ENCODE measurements at regions not wholly inside any gene's neighbourhood (a gene's known extent, or its start where the extent isn't known, plus 50 kb on each side); places are given as distances from the start of the nearest gene placed in this dataset.

DNA sequence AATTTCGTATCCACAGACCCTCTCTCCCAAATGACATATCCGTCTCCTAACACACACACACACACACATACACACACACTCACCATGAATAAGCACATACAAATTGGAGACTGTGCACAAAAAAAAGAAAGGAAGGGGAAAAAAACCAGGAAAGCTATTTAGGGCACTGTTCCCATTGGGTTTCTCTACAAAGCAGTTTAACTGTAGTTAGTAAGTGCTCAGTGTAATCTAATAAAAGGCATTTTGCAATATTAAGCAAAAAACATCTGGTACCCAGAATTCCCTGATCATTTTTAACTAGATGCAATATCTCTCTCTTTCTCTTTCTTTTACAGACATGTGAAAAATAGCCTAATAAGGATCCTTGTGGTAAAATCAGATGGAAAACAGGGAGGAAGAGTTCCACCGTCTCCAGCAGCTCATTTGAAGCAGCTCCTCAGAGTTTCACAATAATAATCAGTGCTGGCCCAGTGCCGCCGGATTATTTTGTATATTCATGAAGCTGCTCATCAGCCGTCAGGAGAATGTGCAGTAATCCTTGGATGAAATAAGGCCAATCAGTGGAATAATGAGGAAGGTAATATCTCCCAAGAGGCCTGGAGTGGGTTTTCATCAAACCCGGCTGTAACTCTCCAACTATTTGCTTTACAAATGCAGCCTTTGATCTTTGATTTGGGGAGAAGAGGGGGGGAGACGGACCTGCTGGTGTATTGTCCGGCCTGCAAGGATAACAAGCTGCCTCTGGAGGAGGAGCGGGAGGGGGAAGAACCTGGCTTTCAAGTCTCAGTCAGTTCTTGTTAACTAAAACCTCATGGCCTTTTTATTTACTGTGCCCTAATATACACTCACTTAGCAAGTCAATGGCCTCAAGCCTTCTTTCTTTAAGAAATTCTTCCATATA lies 227.6 kb upstream of the SMIM21 start:
- DNase-seq (ENCODE audit: extremely low spot score), result no peak
- CTCF ChIA-PET, result no interaction called here
- POLR2A ChIA-PET, result no interaction called here
- no peak for TF ChIP-seq ARNT (IDR thresholded peaks at IDR 0.05)
- no peak for TF ChIP-seq FOXM1 (IDR thresholded peaks at IDR 0.05; ENCODE audit: borderline replicate concordance)
- TF ChIP-seq, protein P1, sequence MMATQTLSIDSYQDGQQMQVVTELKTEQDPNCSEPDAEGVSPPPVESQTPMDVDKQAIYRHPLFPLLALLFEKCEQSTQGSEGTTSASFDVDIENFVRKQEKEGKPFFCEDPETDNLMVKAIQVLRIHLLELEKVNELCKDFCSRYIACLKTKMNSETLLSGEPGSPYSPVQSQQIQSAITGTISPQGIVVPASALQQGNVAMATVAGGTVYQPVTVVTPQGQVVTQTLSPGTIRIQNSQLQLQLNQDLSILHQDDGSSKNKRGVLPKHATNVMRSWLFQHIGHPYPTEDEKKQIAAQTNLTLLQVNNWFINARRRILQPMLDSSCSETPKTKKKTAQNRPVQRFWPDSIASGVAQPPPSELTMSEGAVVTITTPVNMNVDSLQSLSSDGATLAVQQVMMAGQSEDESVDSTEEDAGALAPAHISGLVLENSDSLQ (IDR thresholded peaks at IDR 0.05), result no peak
- no peak for TF ChIP-seq FOXA1 (IDR thresholded peaks at IDR 0.05)
- TF ChIP-seq FOXK2 (IDR thresholded peaks at IDR 0.05), result no peak
- TF ChIP-seq NFRKB (IDR thresholded peaks at IDR 0.05), result no peak
- no peak for TF ChIP-seq BHLHE40 (IDR thresholded peaks at IDR 0.05; ENCODE audit: borderline replicate concordance)
- TF ChIP-seq ZNF384 (IDR thresholded peaks at IDR 0.05), result no peak
- TF ChIP-seq LEF1 (IDR thresholded peaks at IDR 0.05; ENCODE audit: borderline replicate concordance), result no peak

DNA sequence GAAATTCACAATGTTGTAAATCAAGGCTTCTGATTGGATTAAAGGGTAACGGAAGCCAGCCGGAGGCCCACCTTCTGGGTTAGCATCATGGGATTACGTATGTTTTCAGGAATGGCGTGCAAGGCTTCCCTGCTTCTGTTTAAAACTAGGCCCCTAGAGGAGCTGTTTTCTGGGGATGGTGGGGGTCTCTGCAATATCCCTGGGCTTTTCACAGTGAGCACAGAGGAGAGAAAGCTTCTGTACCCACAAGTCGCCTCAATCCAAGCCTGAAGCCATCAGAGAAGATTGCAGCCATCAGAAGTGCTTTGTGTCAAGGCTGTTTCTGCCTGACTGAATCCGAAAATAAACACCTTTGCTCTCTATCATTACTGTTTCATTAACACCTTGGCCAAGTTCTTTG lies 226.9 kb upstream of the SMIM21 start:
- ChIA-PET POLR2A (no interaction called here), CTCF (no interaction called here)
- DNase-seq (ENCODE audit: extremely low spot score), result no peak
- TF ChIP-seq BHLHE40 (IDR thresholded peaks at IDR 0.05; ENCODE audit: borderline replicate concordance) (no peak), FOXK2 (IDR thresholded peaks at IDR 0.05) (no peak), CTBP1 (IDR thresholded peaks at IDR 0.05; ENCODE audit: borderline replicate concordance) (no peak), ZNF384 (IDR thresholded peaks at IDR 0.05) (no peak), SUZ12 (IDR thresholded peaks at IDR 0.05) (no peak), TARDBP (IDR thresholded peaks at IDR 0.05) (no peak), LEF1 (IDR thresholded peaks at IDR 0.05; ENCODE audit: borderline replicate concordance) (no peak), SP1 (IDR thresholded peaks at IDR 0.05) (no peak), FOXA1 (IDR thresholded peaks at IDR 0.05) (no peak), ARNT (IDR thresholded peaks at IDR 0.05) (no peak), L3MBTL2 (conservative IDR thresholded peaks at IDR 0.05) (no peak), ELF4 (IDR thresholded peaks at IDR 0.05) (no peak), HDGF (IDR thresholded peaks at IDR 0.05; ENCODE audit: borderline replicate concordance) (no peak), FOXM1 (IDR thresholded peaks at IDR 0.05; ENCODE audit: borderline replicate concordance) (no peak), NFRKB (IDR thresholded peaks at IDR 0.05) (no peak)
- TF ChIP-seq, protein P1 (IDR thresholded peaks at IDR 0.05), result no peak

DNA sequence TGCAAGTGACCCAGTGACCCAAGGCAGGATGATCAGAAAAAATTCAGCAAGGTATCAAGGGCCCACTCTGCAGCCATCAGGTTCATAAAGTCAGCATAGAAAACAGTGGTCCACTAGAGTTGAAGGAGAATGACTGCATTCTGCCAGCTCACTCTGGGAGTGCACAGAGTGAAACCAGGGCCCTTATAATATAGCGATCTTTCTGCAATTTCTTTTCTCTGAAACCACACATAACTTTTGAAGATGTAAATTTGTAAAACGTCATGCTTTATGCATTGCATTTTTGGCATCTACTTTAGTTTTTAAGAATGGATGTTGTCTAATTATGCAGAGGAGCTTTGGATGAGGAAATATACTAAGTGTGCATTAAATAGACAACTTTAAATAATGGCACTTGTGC lies 225.0 kb upstream of the SMIM21 start:
- ChIA-PET POLR2A (no interaction called here), CTCF (no interaction called here)
- no peak for TF ChIP-seq LEF1 (IDR thresholded peaks at IDR 0.05; ENCODE audit: borderline replicate concordance)
- no peak for TF ChIP-seq CTBP1 (IDR thresholded peaks at IDR 0.05; ENCODE audit: borderline replicate concordance)
- TF ChIP-seq SUZ12 (IDR thresholded peaks at IDR 0.05), result no peak
- no peak for TF ChIP-seq FOXA1 (IDR thresholded peaks at IDR 0.05)
- TF ChIP-seq BHLHE40 (IDR thresholded peaks at IDR 0.05; ENCODE audit: borderline replicate concordance), result no peak
- no peak for TF ChIP-seq HDGF (IDR thresholded peaks at IDR 0.05; ENCODE audit: borderline replicate concordance)
- DNase-seq (ENCODE audit: extremely low spot score), result no peak

DNA sequence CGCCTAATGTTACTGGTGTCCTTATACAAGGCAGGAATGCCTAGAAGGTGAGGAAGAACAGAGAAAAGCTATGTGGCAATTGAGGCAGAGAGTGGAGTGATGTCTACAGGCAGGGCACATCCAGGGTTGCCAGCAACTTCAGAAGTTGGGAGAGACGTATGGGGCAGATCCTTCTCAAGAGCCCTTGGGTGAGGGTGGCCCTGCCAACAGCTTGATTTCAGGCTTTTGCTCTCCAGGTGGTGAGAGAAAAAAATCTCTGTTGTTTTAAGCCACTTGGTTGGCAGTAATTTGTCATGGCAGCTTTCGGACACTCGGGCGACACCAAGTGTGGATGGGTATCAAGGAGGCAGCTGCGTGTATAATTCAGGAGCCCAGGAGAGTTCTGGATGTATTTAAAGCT lies 217.4 kb upstream of the SMIM21 start:
- no peak for DNase-seq (ENCODE audit: extremely low spot score)
- ChIA-PET CTCF (no interaction called here), POLR2A (no interaction called here)
- TF ChIP-seq CTBP1 (IDR thresholded peaks at IDR 0.05; ENCODE audit: borderline replicate concordance), result no peak
- TF ChIP-seq, protein P1 (IDR thresholded peaks at IDR 0.05), result no peak
- TF ChIP-seq ZNF384 (IDR thresholded peaks at IDR 0.05), result no peak
- TF ChIP-seq NFRKB (IDR thresholded peaks at IDR 0.05), result no peak
- TF ChIP-seq BHLHE40 (IDR thresholded peaks at IDR 0.05; ENCODE audit: borderline replicate concordance), result no peak
- TF ChIP-seq FOXA1 (IDR thresholded peaks at IDR 0.05), result no peak
- TF ChIP-seq SUZ12 (IDR thresholded peaks at IDR 0.05), result no peak
- no peak for TF ChIP-seq FOXK2 (IDR thresholded peaks at IDR 0.05)
- TF ChIP-seq L3MBTL2 (conservative IDR thresholded peaks at IDR 0.05), result no peak
- TF ChIP-seq SP1 (IDR thresholded peaks at IDR 0.05), result no peak
- no peak for TF ChIP-seq ELF4 (IDR thresholded peaks at IDR 0.05)
- no peak for TF ChIP-seq ARNT (IDR thresholded peaks at IDR 0.05)
- TF ChIP-seq TARDBP (IDR thresholded peaks at IDR 0.05), result no peak
- TF ChIP-seq FOXM1 (IDR thresholded peaks at IDR 0.05; ENCODE audit: borderline replicate concordance), result no peak
- TF ChIP-seq HDGF (IDR thresholded peaks at IDR 0.05; ENCODE audit: borderline replicate concordance), result no peak
- no peak for TF ChIP-seq LEF1 (IDR thresholded peaks at IDR 0.05; ENCODE audit: borderline replicate concordance)

DNA sequence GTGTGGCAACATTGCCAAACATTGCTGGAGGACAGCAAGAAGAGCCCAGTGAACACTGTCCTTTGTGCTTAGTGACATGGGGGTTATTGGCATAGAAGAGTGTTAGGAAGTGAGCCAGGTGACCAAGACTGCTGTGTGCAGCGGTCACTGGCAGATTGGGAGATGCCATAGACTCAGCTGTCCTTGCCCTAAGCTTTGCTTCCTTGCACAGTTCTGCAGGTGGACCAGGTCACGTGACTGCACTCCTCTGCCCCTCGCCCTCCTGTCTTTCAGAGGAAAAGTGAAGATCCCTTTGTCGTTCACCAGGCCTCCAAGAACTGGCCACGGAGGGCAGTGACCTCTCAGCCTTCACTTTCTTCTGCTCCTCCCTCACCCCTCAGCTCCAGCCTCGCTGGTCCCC lies 215.6 kb upstream of the SMIM21 start:
- DNase-seq (ENCODE audit: extremely low spot score), result no peak
- POLR2A ChIA-PET, result no interaction called here
- TF ChIP-seq TARDBP (IDR thresholded peaks at IDR 0.05) (no peak), FOXM1 (IDR thresholded peaks at IDR 0.05; ENCODE audit: borderline replicate concordance) (no peak), ZNF384 (IDR thresholded peaks at IDR 0.05) (no peak), SUZ12 (IDR thresholded peaks at IDR 0.05) (no peak), BHLHE40 (IDR thresholded peaks at IDR 0.05; ENCODE audit: borderline replicate concordance) (no peak), FOXA1 (IDR thresholded peaks at IDR 0.05) (no peak), ARNT (IDR thresholded peaks at IDR 0.05) (no peak), ELF4 (IDR thresholded peaks at IDR 0.05) (no peak)
- TF ChIP-seq, protein P1 (IDR thresholded peaks at IDR 0.05), result no peak
- CTCF ChIA-PET, result no interaction called here
